ENCODE measurements at regions not wholly inside any gene's neighbourhood (a gene's known extent, or its start where the extent isn't known, plus 50 kb on each side); places are given as distances from the start of the nearest gene placed in this dataset.
"Not testable (repeated sequence)": the region's sequence is repeated elsewhere in the genome, so short reads cannot be mapped to it uniquely, and the experiment has no call there.

DNA sequence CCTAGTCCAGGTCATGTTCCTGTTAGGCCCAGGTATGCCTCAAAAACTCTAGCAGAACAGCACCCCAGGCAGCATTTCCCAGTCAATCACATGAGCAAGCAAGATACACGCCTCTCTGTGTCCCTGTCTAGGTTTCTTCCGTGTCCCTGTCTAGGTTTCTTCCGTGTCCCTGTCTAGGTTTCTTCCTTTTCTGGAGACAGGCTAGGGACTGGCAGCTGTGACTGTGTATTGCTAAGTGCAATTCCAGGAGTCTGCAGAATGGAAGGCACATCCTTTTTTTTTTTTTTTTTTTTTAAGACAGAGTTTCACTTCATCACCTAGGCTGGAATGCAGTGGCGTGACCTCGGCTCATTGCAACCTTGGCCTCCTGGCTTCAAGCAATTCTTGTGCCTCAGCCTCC lies 77.6 kb downstream of the SETD4 start:
- Histone ChIP-seq H3K4me1 (ENCODE audit: control insufficient read depth in 1 of 2, extremely low read depth in 1 of 2, insufficient read depth in 2 of 2, low read length in 2 of 2) (no peaks in the 10 kb centered on the region), H3K27me3 (replicated peaks in 1 of 2; ENCODE audit: control insufficient read depth in 2 of 2, extremely low read depth in 1 of 2, insufficient read depth in 2 of 2, low read length in 1 of 2) (peaks cover 10 to 14% of the 10 kb centered on the region in 2 experiments), H3K27ac (ENCODE audit: low read length) (no peak overlapping the region), H3K4me3 (ENCODE audit: control insufficient read depth in 1 of 2, extremely low read depth in 1 of 2, low read length in 1 of 2) (no peak overlapping the region), H3K36me3 (ENCODE audit: control insufficient read depth in 2 of 2, extremely low read depth in 1 of 2, insufficient read depth in 1 of 2, low read length in 1 of 2) (no peaks in the 10 kb centered on the region), H3K9me3 (no peaks in the 10 kb centered on the region)
- 33% methylated on average over 1 of the region's 5 CpGs for whole genome bisulfite sequencing (ENCODE audit: insufficient coverage)
- Mint-ChIP-seq H3K36me3 (no peaks in the 10 kb centered on the region), H3K4me1 (no peaks in the 10 kb centered on the region), H3K9me3 (peaks cover 4 to 6% (median 5%) of the 10 kb centered on the region in 3 donors), H3K4me3 (no peak overlapping the region), H3K27ac (no peak overlapping the region), H3K27me3 (peaks cover 13 to 27% of the 10 kb centered on the region in 2 donors)
- DNase-seq (no peak), ATAC-seq (replicated peaks in 1 of 4) (no peak)
- CTCF ChIA-PET: no interaction called here
- POLR2A ChIA-PET: no interaction called here

DNA sequence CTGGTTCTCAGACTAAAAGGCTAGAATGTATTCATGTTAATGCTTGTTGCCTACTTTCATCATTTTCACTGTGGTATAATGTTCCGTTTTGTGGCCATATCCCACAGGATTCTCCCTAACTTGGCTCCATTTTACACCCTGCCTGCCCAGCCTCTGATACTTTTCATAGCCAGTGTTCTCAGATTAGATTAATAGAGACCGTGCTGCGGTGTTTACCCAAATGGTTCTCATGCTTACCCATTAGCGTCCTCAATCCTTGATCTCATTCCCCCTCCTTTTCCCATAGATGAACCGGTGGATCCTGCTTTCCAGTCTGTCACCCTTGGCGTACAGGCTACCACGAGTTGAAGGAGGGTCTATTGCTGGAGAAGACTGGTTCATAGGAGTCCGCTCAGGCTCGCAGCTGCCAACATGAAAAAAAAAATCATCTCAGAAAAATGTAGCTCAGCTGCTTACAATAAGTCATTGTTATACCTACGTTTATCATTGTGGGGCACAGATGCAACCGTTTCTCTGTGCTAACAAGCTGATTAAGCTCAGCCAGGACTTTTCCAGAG lies 78.7 kb downstream of the SETD4 start:
- CTCF ChIA-PET: no interaction called here
- Histone ChIP-seq H3K36me3 (ENCODE audit: control insufficient read depth in 2 of 2, extremely low read depth in 1 of 2, insufficient read depth in 1 of 2, low read length in 1 of 2) (no peaks in the 10 kb centered on the region), H3K27ac (ENCODE audit: low read length) (no peak overlapping the region), H3K4me3 (ENCODE audit: control insufficient read depth in 1 of 2, extremely low read depth in 1 of 2, low read length in 1 of 2) (no peak overlapping the region), H3K27me3 (replicated peaks in 1 of 2; ENCODE audit: control insufficient read depth in 2 of 2, extremely low read depth in 1 of 2, insufficient read depth in 2 of 2, low read length in 1 of 2) (peaks cover 5 to 18% of the 10 kb centered on the region in 2 experiments), H3K4me1 (ENCODE audit: control insufficient read depth in 1 of 2, extremely low read depth in 1 of 2, insufficient read depth in 2 of 2, low read length in 2 of 2) (no peaks in the 10 kb centered on the region), H3K9me3 (no peaks in the 10 kb centered on the region)
- ATAC-seq (replicated peaks in 1 of 4): no peak
- no peak for DNase-seq
- Mint-ChIP-seq H3K36me3 (no peaks in the 10 kb centered on the region), H3K4me1 (no peaks in the 10 kb centered on the region), H3K27me3 (peaks cover 12 to 27% of the 10 kb centered on the region in 2 donors), H3K4me3 (no peak overlapping the region), H3K9me3 (peaks cover 4 to 6% (median 5%) of the 10 kb centered on the region in 3 donors), H3K27ac (no peak overlapping the region)
- POLR2A ChIA-PET: no interaction called here
- WGBS (ENCODE audit: insufficient coverage): 78% methylated on average over 6 of the region's 11 CpGs

DNA sequence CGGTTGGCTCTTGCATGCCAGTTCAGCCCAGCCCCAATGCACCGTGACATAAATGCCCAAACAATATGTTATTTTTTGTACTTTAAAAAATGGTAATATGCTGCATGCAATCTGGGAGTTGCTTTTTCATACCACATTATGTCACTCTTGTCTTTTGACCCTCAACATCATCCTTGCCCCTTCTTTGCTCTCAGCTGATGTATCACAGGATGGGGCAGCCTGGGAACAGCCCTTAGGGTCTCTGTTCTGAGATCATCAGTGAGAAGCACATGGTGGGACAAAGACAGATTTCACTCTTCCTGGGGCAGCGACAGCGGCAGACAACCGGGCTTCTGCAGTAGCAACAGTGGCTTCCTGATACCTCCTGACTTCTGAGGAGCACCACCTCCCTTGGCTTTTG lies 79.5 kb downstream of the SETD4 start:
- DNase-seq (no peak), ATAC-seq (replicated peaks in 1 of 4) (no peak)
- Mint-ChIP-seq H3K4me3 (no peak overlapping the region), H3K27me3 (peaks cover 10 to 22% of the 10 kb centered on the region in 2 donors), H3K36me3 (no peaks in the 10 kb centered on the region), H3K9me3 (peaks cover 4 to 6% (median 5%) of the 10 kb centered on the region in 3 donors), H3K4me1 (no peaks in the 10 kb centered on the region), H3K27ac (no peak overlapping the region)
- Histone ChIP-seq H3K4me1 (ENCODE audit: control insufficient read depth in 1 of 2, extremely low read depth in 1 of 2, insufficient read depth in 2 of 2, low read length in 2 of 2) (no peaks in the 10 kb centered on the region), H3K4me3 (ENCODE audit: control insufficient read depth in 1 of 2, extremely low read depth in 1 of 2, low read length in 1 of 2) (no peak overlapping the region), H3K27me3 (replicated peaks in 1 of 2; ENCODE audit: control insufficient read depth in 2 of 2, extremely low read depth in 1 of 2, insufficient read depth in 2 of 2, low read length in 1 of 2) (peaks cover 3 to 16% of the 10 kb centered on the region in 2 experiments), H3K9me3 (no peaks in the 10 kb centered on the region), H3K36me3 (ENCODE audit: control insufficient read depth in 2 of 2, extremely low read depth in 1 of 2, insufficient read depth in 1 of 2, low read length in 1 of 2) (no peaks in the 10 kb centered on the region), H3K27ac (ENCODE audit: low read length) (no peak overlapping the region)
- ChIA-PET POLR2A (interaction anchor here in 1 of 2 donors (0.6 kb wide), 1 partner anchor 1246 kb away, joined by 3 read pairs; no protein-coding TSS in a partner anchor), CTCF (no interaction called here)
- WGBS (ENCODE audit: insufficient coverage): 100% methylated on average over 3 of the region's 5 CpGs

DNA sequence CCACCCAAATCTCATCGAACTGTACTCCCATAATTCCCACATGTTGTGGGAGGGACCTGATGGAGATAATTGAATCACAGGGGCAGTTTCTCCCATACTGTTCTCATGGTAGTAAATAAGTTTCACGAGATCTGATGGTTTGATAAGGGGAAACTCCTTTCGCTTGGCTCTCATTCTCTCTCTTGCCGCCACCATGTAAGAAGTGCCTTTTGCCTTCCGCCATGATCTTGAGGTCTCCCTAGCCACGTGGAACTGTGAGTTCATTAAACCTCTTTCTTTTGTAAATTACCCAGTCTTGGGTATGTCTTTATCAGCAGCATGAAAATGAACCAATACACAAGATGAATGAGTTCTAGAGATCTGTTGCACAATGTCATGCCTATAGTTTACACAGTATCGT lies 82.5 kb downstream of the SETD4 start:
- ATAC-seq (replicated peaks in 1 of 4); H3K9me3 Mint-ChIP-seq; H3K27ac Mint-ChIP-seq; H3K4me1 ChIP-seq (ENCODE audit: control insufficient read depth in 1 of 2, extremely low read depth in 1 of 2, insufficient read depth in 2 of 2, low read length in 2 of 2); H3K9me3 ChIP-seq; H3K36me3 Mint-ChIP-seq; CTCF ChIA-PET; H3K36me3 ChIP-seq (ENCODE audit: control insufficient read depth in 2 of 2, extremely low read depth in 1 of 2, insufficient read depth in 1 of 2, low read length in 1 of 2); H3K4me3 Mint-ChIP-seq; DNase-seq; H3K27ac ChIP-seq (ENCODE audit: low read length); POLR2A ChIA-PET; H3K4me1 Mint-ChIP-seq; H3K4me3 ChIP-seq (ENCODE audit: control insufficient read depth in 1 of 2, extremely low read depth in 1 of 2, low read length in 1 of 2): not testable (repeated sequence)
- peaks cover 0 to 13% of the 10 kb centered on the region in 2 experiments for H3K27me3 ChIP-seq (replicated peaks in 1 of 2; ENCODE audit: control insufficient read depth in 2 of 2, extremely low read depth in 1 of 2, insufficient read depth in 2 of 2, low read length in 1 of 2)
- H3K27me3 Mint-ChIP-seq: peaks cover 6 to 26% of the 10 kb centered on the region in 2 donors
- no CpG with 5 or more reads among the region's 7 CpGs for WGBS (ENCODE audit: insufficient coverage)

DNA sequence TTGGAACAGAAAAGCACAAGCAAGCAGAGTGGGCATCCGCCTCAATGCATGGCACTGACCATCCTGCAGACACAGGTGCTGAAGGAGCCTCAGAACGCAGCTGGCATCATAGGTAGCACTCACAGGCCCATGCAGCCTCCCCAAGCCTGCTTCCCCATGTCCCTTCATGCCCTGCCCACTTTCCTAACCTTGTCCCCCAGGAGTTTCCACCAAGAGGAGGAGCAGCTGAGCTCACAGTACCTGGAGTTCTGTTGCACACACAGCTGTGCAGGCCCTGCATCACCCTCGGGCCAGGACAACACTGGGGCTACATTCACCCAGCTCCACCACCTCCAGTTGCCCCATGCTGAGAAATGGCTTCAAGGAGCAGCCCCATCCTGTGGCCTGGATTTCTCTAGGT lies 83.4 kb downstream of the SETD4 start:
- DNase-seq (no peak), ATAC-seq (replicated peaks in 1 of 4) (no peak)
- Histone ChIP-seq H3K27ac (ENCODE audit: low read length) (no peak overlapping the region), H3K4me1 (ENCODE audit: control insufficient read depth in 1 of 2, extremely low read depth in 1 of 2, insufficient read depth in 2 of 2, low read length in 2 of 2) (no peaks in the 10 kb centered on the region), H3K27me3 (replicated peaks in 1 of 2; ENCODE audit: control insufficient read depth in 2 of 2, extremely low read depth in 1 of 2, insufficient read depth in 2 of 2, low read length in 1 of 2) (peaks cover 0 to 13% of the 10 kb centered on the region in 2 experiments), H3K36me3 (ENCODE audit: control insufficient read depth in 2 of 2, extremely low read depth in 1 of 2, insufficient read depth in 1 of 2, low read length in 1 of 2) (no peaks in the 10 kb centered on the region), H3K4me3 (ENCODE audit: control insufficient read depth in 1 of 2, extremely low read depth in 1 of 2, low read length in 1 of 2) (no peak overlapping the region), H3K9me3 (no peaks in the 10 kb centered on the region)
- WGBS (ENCODE audit: insufficient coverage): 58% methylated on average over 2 of the region's 3 CpGs
- no peak overlapping the region for H3K4me3 Mint-ChIP-seq
- ChIA-PET POLR2A (no interaction called here), CTCF (no interaction called here)
- H3K4me1 Mint-ChIP-seq: no peaks in the 10 kb centered on the region
- H3K36me3 Mint-ChIP-seq: no peaks in the 10 kb centered on the region
- H3K9me3 Mint-ChIP-seq: peaks cover 4 to 6% (median 5%) of the 10 kb centered on the region in 3 donors
- H3K27ac Mint-ChIP-seq: no peak overlapping the region
- peaks cover 3 to 32% of the 10 kb centered on the region in 2 donors for H3K27me3 Mint-ChIP-seq

DNA sequence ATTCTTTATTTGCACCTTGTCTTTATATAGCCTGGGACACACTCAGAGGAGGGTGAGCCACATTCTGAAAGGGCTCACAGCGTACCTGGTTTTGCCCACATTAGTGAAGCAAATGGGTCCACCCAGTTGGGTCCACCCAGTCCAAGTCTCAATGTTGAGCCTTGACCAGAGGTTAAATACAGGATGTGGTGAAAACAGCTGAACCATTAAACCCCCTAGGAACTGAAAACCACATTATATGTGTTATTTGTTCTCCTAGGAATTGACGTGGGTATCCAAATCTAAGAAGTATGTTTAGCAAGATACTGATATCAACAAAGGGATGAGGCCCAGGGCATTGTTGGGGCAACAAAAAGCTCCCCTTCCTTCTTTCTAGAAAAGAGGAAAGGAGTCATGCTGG lies 83.8 kb downstream of the SETD4 start:
- Histone ChIP-seq H3K27me3 (replicated peaks in 1 of 2; ENCODE audit: control insufficient read depth in 2 of 2, extremely low read depth in 1 of 2, insufficient read depth in 2 of 2, low read length in 1 of 2) (peaks cover 0 to 13% of the 10 kb centered on the region in 2 experiments), H3K4me3 (ENCODE audit: control insufficient read depth in 1 of 2, extremely low read depth in 1 of 2, low read length in 1 of 2) (no peak overlapping the region), H3K4me1 (ENCODE audit: control insufficient read depth in 1 of 2, extremely low read depth in 1 of 2, insufficient read depth in 2 of 2, low read length in 2 of 2) (no peaks in the 10 kb centered on the region), H3K27ac (ENCODE audit: low read length) (no peak overlapping the region), H3K9me3 (no peaks in the 10 kb centered on the region), H3K36me3 (ENCODE audit: control insufficient read depth in 2 of 2, extremely low read depth in 1 of 2, insufficient read depth in 1 of 2, low read length in 1 of 2) (no peaks in the 10 kb centered on the region)
- peaks cover 3 to 31% of the 10 kb centered on the region in 2 donors for H3K27me3 Mint-ChIP-seq
- no peaks in the 10 kb centered on the region for H3K4me1 Mint-ChIP-seq
- no peak for DNase-seq
- no peak overlapping the region for H3K4me3 Mint-ChIP-seq
- no peak for ATAC-seq (replicated peaks in 1 of 4)
- CTCF ChIA-PET: no interaction called here
- H3K27ac Mint-ChIP-seq: no peak overlapping the region
- POLR2A ChIA-PET: no interaction called here
- no CpG with 5 or more reads among the region's 2 CpGs for WGBS (ENCODE audit: insufficient coverage)
- H3K36me3 Mint-ChIP-seq: no peaks in the 10 kb centered on the region
- H3K9me3 Mint-ChIP-seq: peaks cover 4 to 6% (median 5%) of the 10 kb centered on the region in 3 donors

DNA sequence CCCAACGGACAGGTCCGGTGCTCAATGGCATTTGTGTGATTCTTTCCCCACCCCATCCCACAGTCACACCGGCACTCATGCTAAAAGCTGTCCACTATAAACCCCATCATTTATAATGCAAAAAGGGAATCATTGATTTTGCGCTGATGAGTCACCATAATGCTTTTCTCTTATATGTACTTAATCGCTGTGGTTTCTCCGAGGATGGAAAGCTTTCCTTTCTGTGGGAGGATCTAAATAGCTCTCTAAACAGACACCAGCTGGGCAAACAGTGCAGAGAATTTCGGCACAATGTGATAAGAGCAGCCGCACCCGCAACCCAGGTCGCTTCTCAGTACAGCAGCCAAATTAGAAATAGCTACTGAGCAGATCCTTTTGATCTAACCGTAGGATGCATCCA lies 85.6 kb downstream of the SETD4 start:
- 98% methylated on average over 7 of the region's 11 CpGs for WGBS (ENCODE audit: insufficient coverage)

More for the DNA sequence above, 85.6 kb downstream of the SETD4 start:
- Histone ChIP-seq H3K9me3 (no peaks in the 10 kb centered on the region), H3K4me3 (ENCODE audit: control insufficient read depth in 1 of 2, extremely low read depth in 1 of 2, low read length in 1 of 2) (no peak overlapping the region), H3K4me1 (ENCODE audit: control insufficient read depth in 1 of 2, extremely low read depth in 1 of 2, insufficient read depth in 2 of 2, low read length in 2 of 2) (no peaks in the 10 kb centered on the region), H3K27ac (ENCODE audit: low read length) (no peak overlapping the region), H3K36me3 (ENCODE audit: control insufficient read depth in 2 of 2, extremely low read depth in 1 of 2, insufficient read depth in 1 of 2, low read length in 1 of 2) (no peaks in the 10 kb centered on the region), H3K27me3 (replicated peaks in 1 of 2; ENCODE audit: control insufficient read depth in 2 of 2, extremely low read depth in 1 of 2, insufficient read depth in 2 of 2, low read length in 1 of 2) (peaks cover 0 to 13% of the 10 kb centered on the region in 2 experiments)
- H3K27ac Mint-ChIP-seq: no peak overlapping the region
- DNase-seq: no peak
- ChIA-PET CTCF (no interaction called here), POLR2A (no interaction called here)
- peaks cover 4 to 6% (median 5%) of the 10 kb centered on the region in 3 donors for H3K9me3 Mint-ChIP-seq
- no peak overlapping the region for H3K4me3 Mint-ChIP-seq
- no peaks in the 10 kb centered on the region for H3K36me3 Mint-ChIP-seq
- H3K4me1 Mint-ChIP-seq: no peaks in the 10 kb centered on the region
- H3K27me3 Mint-ChIP-seq: peaks cover 3 to 27% of the 10 kb centered on the region in 2 donors
- no peak for ATAC-seq (replicated peaks in 1 of 4)
